ENCODE measurements at regions not wholly inside any gene's neighbourhood (a gene's known extent, or its start where the extent isn't known, plus 50 kb on each side); places are given as distances from the start of the nearest gene placed in this dataset.

DNA sequence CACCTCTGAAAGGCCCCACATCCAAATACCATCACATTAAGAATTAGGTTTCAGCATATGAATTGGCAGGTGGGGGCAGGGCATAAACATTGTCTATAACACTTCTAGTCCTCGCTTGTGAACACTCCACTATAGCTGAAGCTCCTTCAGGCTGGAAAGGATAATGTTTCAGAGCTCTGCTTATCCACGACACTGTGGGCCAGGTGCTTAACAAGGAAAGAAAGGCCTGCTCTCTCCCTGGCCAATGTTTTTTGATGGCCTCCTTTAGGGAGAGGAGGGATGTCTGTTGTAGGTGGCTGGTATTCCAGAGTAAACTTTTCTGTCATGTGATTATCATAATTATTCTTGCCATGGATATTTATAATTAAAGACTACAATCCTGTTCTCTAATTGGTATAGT lies 86.4 kb downstream of the CCNA1 start (continued):
- no peak for TF ChIP-seq HDAC6 (IDR thresholded peaks at IDR 0.05; ENCODE audit: low read depth, low read length)
- no peak for TF ChIP-seq SP4 (IDR thresholded peaks at IDR 0.05; ENCODE audit: low read length)
